H1 (cell line): ENCODE measurements at regions not wholly inside any gene's neighbourhood (a gene's known extent, or its start where the extent isn't known, plus 50 kb on each side); places are given as distances from the start of the nearest gene placed in this dataset.

Experiments used
- CTCF ChIA-PET: fragments of 300-600 bp; sonication (Branson Sonifier 250); formaldehyde crosslinking; loops from one replicate; lab custom pipeline; 2021; ENCODE audit not compliant: partially characterized antibody; lab: Charles Lee
- POLR2A ChIA-PET: fragments of 300-600 bp; sonication (Branson Sonifier 250); formaldehyde crosslinking; loops from one replicate; lab custom pipeline; 2021; ENCODE audit warnings: inconsistent platforms; ENCODE audit not compliant: partially characterized antibody; lab: Charles Lee
- DNase-seq, 2 experiments: peaks; one replicate each; pipeline versions ENCODE4 v3.0.0 to v3.0.0-alpha.2; 2010 to 2022; ENCODE audit warnings: low spot score in 2 of 2, low read depth in 1 of 2, mixed read lengths in 1 of 2
- FAIRE-seq: peaks from 2 replicates; lab custom pipeline; 2011; peaks lifted over from hg19 to GRCh38; lab: Jason Lieb, UNC
- H2AFZ ChIP-seq: 2 replicates; pipeline ENCODE4 v1.8.1; 2012; ENCODE audit warnings: low read length, inconsistent platforms
- H2AK5ac ChIP-seq: 2 replicates; pipeline ENCODE4 v1.6.1; 2013; ENCODE audit warnings: low read depth, low read length
- H2BK120ac ChIP-seq: replicated peaks from 2 replicates; pipeline ENCODE3; 2013; ENCODE audit warnings: low read depth, low read length, inconsistent platforms
- H2BK12ac ChIP-seq: 2 replicates; pipeline ENCODE4 v1.6.1; 2013; ENCODE audit warnings: low read depth, low read length
- H2BK15ac ChIP-seq: 2 replicates; pipeline ENCODE4 v1.6.1; 2013; ENCODE audit warnings: low read length
- H2BK20ac ChIP-seq: 2 replicates; pipeline ENCODE4 v1.6.1; 2013; ENCODE audit warnings: low read length
- H2BK5ac ChIP-seq: 2 replicates; pipeline ENCODE4 v1.6.1; 2013; ENCODE audit warnings: low read depth, low read length
- H3K14ac ChIP-seq: 2 replicates; pipeline ENCODE4 v1.6.1; 2013; ENCODE audit warnings: inconsistent platforms; ENCODE audit not compliant: insufficient read length
- H3K18ac ChIP-seq: 2 replicates; pipeline ENCODE4 v1.6.1; 2013; ENCODE audit warnings: low read length; ENCODE audit errors: extremely low read depth
- H3K23ac ChIP-seq: 2 replicates; pipeline ENCODE4 v1.6.1; 2013; ENCODE audit warnings: inconsistent platforms; ENCODE audit not compliant: insufficient read length
- H3K23me2 ChIP-seq: 2 replicates; pipeline ENCODE4 v1.6.1; 2013; ENCODE audit warnings: low read depth, low read length
- H3K27ac ChIP-seq: 2 replicates; pipeline ENCODE4 v1.6.1; 2011; ENCODE audit warnings: low read depth, low read length, inconsistent platforms
- H3K27me3 ChIP-seq, 4 experiments: replicated peaks in 1 of 4; 1 replicate in 1 of 4; 2 replicates in 3 of 4; pipeline versions ENCODE4 v1.6.1 to v1.8.1; 2011 to 2013; ENCODE audit warnings: low read length in 3 of 4, mild to moderate bottlenecking in 3 of 4, inconsistent platforms in 2 of 4, mixed read lengths in 2 of 4, moderate library complexity in 1 of 4; ENCODE audit not compliant: control insufficient read depth in 3 of 4, insufficient read depth in 3 of 4; ENCODE audit errors: extremely low read depth in 1 of 4
- H3K36me3 ChIP-seq, 4 experiments: 2 replicates each; pipeline versions ENCODE4 v1.6.1 to v1.8.1; 2011 to 2013; ENCODE audit warnings: mild to moderate bottlenecking in 4 of 4, low read length in 3 of 4, moderate library complexity in 2 of 4, control low read depth in 1 of 4, inconsistent platforms in 1 of 4; ENCODE audit not compliant: insufficient read depth in 4 of 4, control insufficient read depth in 2 of 4
- H3K4ac ChIP-seq: replicated peaks from 2 replicates; pipeline ENCODE3; 2013; ENCODE audit warnings: low read length, low read depth, mixed read lengths, inconsistent platforms; ENCODE audit not compliant: insufficient read length
- H3K4me1 ChIP-seq, 4 experiments: replicated peaks in 1 of 4; 1 replicate in 1 of 4; 2 replicates in 3 of 4; pipeline versions ENCODE4 v1.6.1 to v1.8.1; 2011 to 2013; ENCODE audit warnings: low read length in 3 of 4, inconsistent platforms in 2 of 4, mixed read lengths in 1 of 4; ENCODE audit not compliant: insufficient read depth in 4 of 4, control insufficient read depth in 3 of 4
- H3K4me2 ChIP-seq, 2 experiments: 2 replicates each; pipeline versions ENCODE4 v1.6.1 to v1.8.1; 2011 to 2013; ENCODE audit warnings: low read depth in 2 of 2, low read length in 2 of 2, control low read depth in 1 of 2, inconsistent platforms in 1 of 2, mild to moderate bottlenecking in 1 of 2; ENCODE audit not compliant: insufficient read depth in 1 of 2
- H3K4me3 ChIP-seq, 4 experiments: fragments of 200-600, 300-600 bp in 1 of 4; sonication (generic), shearing (Covaris generic), sonication (Bioruptor Twin) in 1 of 4; 2 replicates each; pipeline versions ENCODE4 v1.5.1 to v1.8.1; 2011 to 2016; ENCODE audit warnings: low read length in 4 of 4, low read depth in 3 of 4, control low read depth in 2 of 4, inconsistent platforms in 2 of 4, mild to moderate bottlenecking in 2 of 4, mixed read lengths in 1 of 4, moderate library complexity in 1 of 4; ENCODE audit not compliant: insufficient read depth in 2 of 4; ENCODE audit errors: extremely low read depth in 1 of 4
- H3K56ac ChIP-seq: replicated peaks from 2 replicates; pipeline ENCODE3; 2013; ENCODE audit warnings: low read depth, mild to moderate bottlenecking, mixed read lengths, low read length, inconsistent platforms; ENCODE audit not compliant: insufficient read length
- H3K79me1 ChIP-seq: 2 replicates; pipeline ENCODE4 v1.6.1; 2013; ENCODE audit warnings: low read depth, low read length, control low read depth
- H3K79me2 ChIP-seq, 2 experiments: 2 replicates each; pipeline versions ENCODE4 v1.6.1 to v1.8.1; 2012 to 2013; ENCODE audit warnings: low read length in 2 of 2, mild to moderate bottlenecking in 2 of 2, inconsistent platforms in 1 of 2; ENCODE audit not compliant: insufficient read depth in 2 of 2, control insufficient read depth in 1 of 2
- H3K9ac ChIP-seq, 4 experiments: replicated peaks in 1 of 4; 1 replicate in 1 of 4; 2 replicates in 3 of 4; pipeline versions ENCODE4 v1.6.1 to v1.8.1; 2011 to 2013; ENCODE audit warnings: low read depth in 3 of 4, low read length in 3 of 4, control low read depth in 2 of 4, mild to moderate bottlenecking in 2 of 4, moderate library complexity in 2 of 4, inconsistent platforms in 1 of 4; ENCODE audit errors: extremely low read depth in 1 of 4
- H3K9me3 ChIP-seq, 2 experiments: 2 replicates each; pipeline versions ENCODE4 v1.6.1 to v1.8.1; 2012 to 2013; ENCODE audit warnings: mild to moderate bottlenecking in 2 of 2, moderate library complexity in 2 of 2, control low read depth in 1 of 2, inconsistent platforms in 1 of 2, low read depth in 1 of 2, low read length in 1 of 2, mixed read lengths in 1 of 2; ENCODE audit not compliant: insufficient read depth in 2 of 2
- H4K20me1 ChIP-seq, 2 experiments: replicated peaks in 1 of 2; 2 replicates each; pipeline versions ENCODE3 to v1.8.1; 2011 to 2013; ENCODE audit warnings: inconsistent platforms in 2 of 2, low read length in 2 of 2, mild to moderate bottlenecking in 1 of 2; ENCODE audit not compliant: insufficient read depth in 2 of 2, control insufficient read depth in 1 of 2
- H4K5ac ChIP-seq: 2 replicates; pipeline ENCODE4 v1.6.1; 2013; ENCODE audit warnings: low read length, low read depth, mixed read lengths, inconsistent platforms; ENCODE audit not compliant: insufficient read length
- H4K8ac ChIP-seq: 2 replicates; pipeline ENCODE4 v1.8.0; 2013; ENCODE audit warnings: mild to moderate bottlenecking, moderate library complexity, low read length, inconsistent platforms; ENCODE audit not compliant: insufficient read depth; ENCODE audit errors: extremely low read depth
- H4K91ac ChIP-seq: replicated peaks from 2 replicates; pipeline ENCODE3; 2013; ENCODE audit warnings: low read length, mixed read lengths, inconsistent platforms; ENCODE audit not compliant: insufficient read length
- CEBPB ChIP-seq: IDR thresholded peaks from 2 replicates; pipeline ENCODE4 v1.6.1; 2012; ENCODE audit warnings: low read depth, low read length
- EGR1 ChIP-seq: IDR thresholded peaks from 2 replicates; pipeline ENCODE4 v1.6.1; 2011; ENCODE audit warnings: low read depth, low read length, borderline replicate concordance
- GTF2F1 ChIP-seq: IDR thresholded peaks from 2 replicates; pipeline ENCODE4 v1.6.1; 2012; ENCODE audit warnings: low read depth, low read length, improper control_type of control experiment, borderline replicate concordance
- KDM5A ChIP-seq: fragments of 200-600 bp; IDR thresholded peaks from 2 replicates; pipeline ENCODE4 v1.7.1; 2012; ENCODE audit warnings: mild to moderate bottlenecking, low read length, inconsistent platforms, mixed read lengths
- MAFK ChIP-seq: IDR thresholded peaks from 2 replicates; pipeline ENCODE4 v1.6.1; 2012; ENCODE audit warnings: low read depth, mild to moderate bottlenecking, improper control_type of control experiment, low read length
- PHF8 ChIP-seq: fragments of 200-600 bp; sonication (generic); conservative IDR thresholded peaks from 2 replicates; pipeline ENCODE4 v1.7.1; 2012; ENCODE audit warnings: low read depth, mild to moderate bottlenecking, inconsistent platforms, low read length, moderate library complexity
- RBBP5 ChIP-seq: IDR thresholded peaks from 2 replicates; pipeline ENCODE4 v1.7.1; 2012; ENCODE audit warnings: low read depth, mild to moderate bottlenecking, inconsistent platforms, low read length, moderate library complexity, borderline replicate concordance
- SAP30 ChIP-seq: fragments of 300-600 bp; sonication (generic); IDR thresholded peaks from 2 replicates; pipeline ENCODE4 v1.7.1; 2012; ENCODE audit warnings: low read length, moderate library complexity, mild to moderate bottlenecking, inconsistent platforms; ENCODE audit not compliant: insufficient read depth, insufficient replicate concordance
- SUZ12 ChIP-seq: fragments of 200-600 bp; sonication (generic); IDR thresholded peaks from 2 replicates; pipeline ENCODE4 v1.6.1; 2012; ENCODE audit warnings: mild to moderate bottlenecking, inconsistent platforms, low read length, moderate library complexity, mixed read lengths
- TBP ChIP-seq: IDR thresholded peaks from 2 replicates; pipeline ENCODE4 v1.6.1; 2011; ENCODE audit warnings: low read depth, low read length, improper control_type of control experiment
- TEAD4 ChIP-seq: IDR thresholded peaks from 2 replicates; pipeline ENCODE4 v1.6.1; 2012; ENCODE audit warnings: low read depth, low read length, inconsistent platforms, mixed read lengths
- ZNF274 ChIP-seq: IDR thresholded peaks from 2 replicates; pipeline ENCODE4 v1.7.0; 2012; ENCODE audit warnings: low read length, borderline replicate concordance; ENCODE audit errors: extremely low read depth
- WGBS, 2 experiments: shearing (Covaris generic) in 1 of 2; methylation state at CpG; one replicate each; pipeline versions ENCODE4 v1.1.6 to v1.1.7; 2013 to 2015; ENCODE audit warnings: low lambda C conversion rate in 2 of 2, mixed read lengths in 2 of 2, inconsistent platforms in 1 of 2, low coverage in 1 of 2, missing lambda C conversion rate in 1 of 2; ENCODE audit not compliant: insufficient replicate concordance in 2 of 2, insufficient coverage in 1 of 2, insufficient read length in 1 of 2; ENCODE audit errors: extremely low coverage in 1 of 2, missing lambda C conversion rate in 1 of 2; 5-methylcytosine and 5-hydroxymethylcytosine counted together

DNA sequence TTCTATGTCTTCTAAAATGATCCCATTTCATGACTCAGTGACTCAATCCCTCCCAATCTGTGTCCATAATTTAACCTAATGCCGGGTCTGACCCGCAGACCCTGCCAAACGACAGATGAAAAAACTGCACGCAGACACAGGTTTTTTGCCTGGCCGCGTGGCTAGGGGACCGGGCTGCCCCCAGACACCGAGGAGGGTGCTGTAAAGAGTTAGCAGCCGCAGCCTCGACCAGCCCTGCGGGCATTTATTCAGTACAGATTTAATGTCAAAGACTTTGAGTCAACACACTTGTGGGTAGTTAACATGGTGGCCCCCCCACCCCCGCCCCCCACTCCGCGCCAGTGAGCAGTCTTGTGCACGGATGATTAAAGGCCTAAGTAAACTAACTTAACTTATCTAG lies 1324.7 kb downstream of the GATA3 start:
- CTCF ChIA-PET: interaction anchor here (1.0 kb wide), 1 partner anchor 23 kb away, joined by 3 read pairs; no protein-coding TSS in a partner anchor
- TF ChIP-seq SUZ12: no peak
- no peak for TF ChIP-seq TEAD4
- no peak for TF ChIP-seq SAP30
- TF ChIP-seq ZNF274: no peak
- no peak for TF ChIP-seq PHF8
- no peak for TF ChIP-seq MAFK
- TF ChIP-seq CEBPB: no peak
- TF ChIP-seq EGR1: no peak
- TF ChIP-seq KDM5A: no peak
- TF ChIP-seq RBBP5: no peak
- no peak for TF ChIP-seq GTF2F1
- TF ChIP-seq TBP: no peak
- H3K27ac ChIP-seq: no peak overlapping the region

More for the DNA sequence above, 1324.7 kb downstream of the GATA3 start:
- H3K18ac ChIP-seq: no peak overlapping the region
- H2AK5ac ChIP-seq: no peak overlapping the region
- H3K4me1 ChIP-seq: no peaks in the 10 kb centered on the region
- H2BK5ac ChIP-seq: no peak overlapping the region
- H2BK12ac ChIP-seq: no peak overlapping the region
- FAIRE-seq: no peak
- no peak overlapping the region for H2BK120ac ChIP-seq
- H4K8ac ChIP-seq: no peak overlapping the region
- H2AFZ ChIP-seq: no peak overlapping the region
- H3K23ac ChIP-seq: no peak overlapping the region
- H3K14ac ChIP-seq: no peak overlapping the region
- no peak overlapping the region for H4K5ac ChIP-seq
- no peak overlapping the region for H2BK20ac ChIP-seq
- H3K9ac ChIP-seq: no peak overlapping the region
- H3K79me2 ChIP-seq: no peaks in the 10 kb centered on the region
- H3K79me1 ChIP-seq: no peaks in the 10 kb centered on the region
- H3K27me3 ChIP-seq: no peaks in the 10 kb centered on the region
- H3K4me3 ChIP-seq: no peak overlapping the region
- no peak overlapping the region for H2BK15ac ChIP-seq
- 96% methylated on average over 15 of the region's 15 CpGs; no CpG with 5 or more reads in 1 of the 2 experiments for WGBS, 2 experiments
- DNase-seq: no peak
- no peaks in the 10 kb centered on the region for H3K9me3 ChIP-seq
- H4K91ac ChIP-seq: no peak overlapping the region
- no peaks in the 10 kb centered on the region for H3K23me2 ChIP-seq
- H3K4me2 ChIP-seq: no peak overlapping the region
- no peak overlapping the region for H3K56ac ChIP-seq
- no peaks in the 10 kb centered on the region for H4K20me1 ChIP-seq
- POLR2A ChIA-PET: no interaction called here
- no peak overlapping the region for H3K4ac ChIP-seq
- no peaks in the 10 kb centered on the region for H3K36me3 ChIP-seq
